Vagina (tissue), 2 donors: ENCODE measurements at regions not wholly inside any gene's neighbourhood (a gene's known extent, or its start where the extent isn't known, plus 50 kb on each side); places are given as distances from the start of the nearest gene placed in this dataset.

Experiments used
- DNase-seq, 2 donors: peaks; one replicate each; pipeline ENCODE4 v3.0.0-alpha.2; 2017; ENCODE audit errors: extremely low spot score in 2 of 2
- H3K27ac ChIP-seq: fragments of 200-600 bp; sonication (generic); one replicate; pipeline ENCODE4 v1.5.1; 2019
- H3K27me3 ChIP-seq: fragments of 200-600 bp; sonication (generic); one replicate; pipeline ENCODE4 v1.5.1; 2019
- H3K36me3 ChIP-seq, 2 donors: fragments of 200-600 bp; sonication (generic); one replicate each; pipeline ENCODE4 v1.5.1; 2017 to 2019
- H3K4me1 ChIP-seq: fragments of 200-600 bp; sonication (generic); one replicate; pipeline ENCODE4 v1.5.1; 2019
- H3K4me3 ChIP-seq, 2 donors: fragments of 200-600 bp; sonication (generic); 1 replicate in 1 of 2; 2 replicates in 1 of 2; pipeline ENCODE4 v1.5.1; 2016 to 2019
- H3K9me3 ChIP-seq: fragments of 200-600 bp; sonication (generic); one replicate; pipeline ENCODE4 v1.5.1; 2019
- POLR2A ChIP-seq, 2 donors: fragments of 450-650 bp; IDR thresholded peaks; one replicate each; pipeline ENCODE4 v1.6.1; 2017; ENCODE audit warnings: antibody characterized with exemption in 2 of 2, mild to moderate bottlenecking in 2 of 2, moderate library complexity in 2 of 2
- POLR2AphosphoS5 ChIP-seq, 2 donors: sonication (generic); formaldehyde crosslinking; IDR thresholded peaks; one replicate each; pipeline ENCODE4 v1.9.0; 2017; ENCODE audit warnings: antibody characterized with exemption in 2 of 2, mild to moderate bottlenecking in 2 of 2, low read depth in 1 of 2; ENCODE audit not compliant: insufficient read depth in 1 of 2
- intact Hi-C: fragments of 100-400 bp; cut with DNase I; formaldehyde crosslinking; loops from one replicate; pipeline ENCODE4 v1.15.1; 2023
- TF ChIP-seq, protein P1 (sequence below), 3 experiments: fragments of 450-650 bp in 2 of 3; fragments of 200-600 bp in 1 of 3; sonication (generic) in 1 of 3; IDR thresholded peaks; one replicate each; pipeline ENCODE4 v1.5.1; 2017 to 2019; ENCODE audit warnings: antibody characterized with exemption in 3 of 3, mild to moderate bottlenecking in 2 of 3, moderate library complexity in 2 of 3

DNA sequence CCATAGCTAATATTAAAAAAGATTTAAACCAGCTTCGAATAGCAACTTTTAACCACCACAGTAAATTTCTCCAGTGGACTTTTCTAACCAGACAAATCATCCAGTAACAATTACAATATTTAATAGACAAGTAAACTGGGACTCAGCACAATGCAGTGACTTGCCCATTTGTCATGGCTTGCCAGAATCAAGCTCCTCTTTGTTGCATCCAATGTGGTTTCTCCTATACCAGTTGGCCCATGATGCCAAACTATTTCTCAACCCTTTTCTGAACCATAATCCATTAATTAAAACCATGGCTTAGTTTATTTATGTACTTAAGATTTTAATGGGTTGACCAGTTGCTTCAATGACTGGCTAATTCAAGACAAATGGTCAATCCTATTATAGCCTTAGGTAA is 64.4 kb downstream of the DIO2 start:
- no peaks in the 10 kb centered on the region for H3K36me3 ChIP-seq
- H3K4me1 ChIP-seq, result peaks cover 5% of the 10 kb centered on the region
- TF ChIP-seq, protein P1, sequence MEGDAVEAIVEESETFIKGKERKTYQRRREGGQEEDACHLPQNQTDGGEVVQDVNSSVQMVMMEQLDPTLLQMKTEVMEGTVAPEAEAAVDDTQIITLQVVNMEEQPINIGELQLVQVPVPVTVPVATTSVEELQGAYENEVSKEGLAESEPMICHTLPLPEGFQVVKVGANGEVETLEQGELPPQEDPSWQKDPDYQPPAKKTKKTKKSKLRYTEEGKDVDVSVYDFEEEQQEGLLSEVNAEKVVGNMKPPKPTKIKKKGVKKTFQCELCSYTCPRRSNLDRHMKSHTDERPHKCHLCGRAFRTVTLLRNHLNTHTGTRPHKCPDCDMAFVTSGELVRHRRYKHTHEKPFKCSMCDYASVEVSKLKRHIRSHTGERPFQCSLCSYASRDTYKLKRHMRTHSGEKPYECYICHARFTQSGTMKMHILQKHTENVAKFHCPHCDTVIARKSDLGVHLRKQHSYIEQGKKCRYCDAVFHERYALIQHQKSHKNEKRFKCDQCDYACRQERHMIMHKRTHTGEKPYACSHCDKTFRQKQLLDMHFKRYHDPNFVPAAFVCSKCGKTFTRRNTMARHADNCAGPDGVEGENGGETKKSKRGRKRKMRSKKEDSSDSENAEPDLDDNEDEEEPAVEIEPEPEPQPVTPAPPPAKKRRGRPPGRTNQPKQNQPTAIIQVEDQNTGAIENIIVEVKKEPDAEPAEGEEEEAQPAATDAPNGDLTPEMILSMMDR (IDR thresholded peaks at IDR 0.05), result no peak
- TF ChIP-seq POLR2A (IDR thresholded peaks at IDR 0.05) (no peak), POLR2AphosphoS5 (IDR thresholded peaks at IDR 0.05; ENCODE audit: insufficient read depth in 1 of 2, low read depth in 1 of 2) (no peak)
- intact Hi-C loops, result no loop called here
- no peak overlapping the region for H3K27ac ChIP-seq
- no peak overlapping the region for H3K4me3 ChIP-seq
- no peaks in the 10 kb centered on the region for H3K9me3 ChIP-seq
- no peak for DNase-seq
- no peaks in the 10 kb centered on the region for H3K27me3 ChIP-seq

DNA sequence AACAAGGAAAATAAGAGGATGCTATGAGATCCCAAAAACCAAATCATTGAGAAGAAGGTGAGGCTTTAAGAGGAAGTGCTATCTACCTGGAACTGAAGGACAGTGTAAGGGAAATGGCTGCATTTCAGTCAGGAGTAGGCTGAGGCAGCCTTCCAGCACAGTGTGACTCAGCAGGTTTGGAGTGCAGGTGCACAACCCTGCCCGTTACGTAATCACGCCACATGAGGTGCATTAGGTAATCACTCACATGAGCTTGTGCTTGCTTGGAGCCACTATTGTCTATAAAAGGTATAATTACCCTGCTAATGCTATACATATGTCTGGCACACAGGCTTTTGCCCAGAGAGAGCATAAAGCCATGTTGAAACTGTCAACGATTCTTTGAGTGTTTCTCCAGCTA is 74.9 kb downstream of the DIO2 start:
- Histone ChIP-seq H3K9me3 (no peaks in the 10 kb centered on the region), H3K4me1 (no peaks in the 10 kb centered on the region), H3K4me3 (no peak overlapping the region), H3K36me3 (no peaks in the 10 kb centered on the region), H3K27ac (no peak overlapping the region), H3K27me3 (no peaks in the 10 kb centered on the region)
- no peak for TF ChIP-seq POLR2AphosphoS5 (IDR thresholded peaks at IDR 0.05; ENCODE audit: insufficient read depth in 1 of 2, low read depth in 1 of 2)
- intact Hi-C loops, result no loop called here
- DNase-seq, result no peak

DNA sequence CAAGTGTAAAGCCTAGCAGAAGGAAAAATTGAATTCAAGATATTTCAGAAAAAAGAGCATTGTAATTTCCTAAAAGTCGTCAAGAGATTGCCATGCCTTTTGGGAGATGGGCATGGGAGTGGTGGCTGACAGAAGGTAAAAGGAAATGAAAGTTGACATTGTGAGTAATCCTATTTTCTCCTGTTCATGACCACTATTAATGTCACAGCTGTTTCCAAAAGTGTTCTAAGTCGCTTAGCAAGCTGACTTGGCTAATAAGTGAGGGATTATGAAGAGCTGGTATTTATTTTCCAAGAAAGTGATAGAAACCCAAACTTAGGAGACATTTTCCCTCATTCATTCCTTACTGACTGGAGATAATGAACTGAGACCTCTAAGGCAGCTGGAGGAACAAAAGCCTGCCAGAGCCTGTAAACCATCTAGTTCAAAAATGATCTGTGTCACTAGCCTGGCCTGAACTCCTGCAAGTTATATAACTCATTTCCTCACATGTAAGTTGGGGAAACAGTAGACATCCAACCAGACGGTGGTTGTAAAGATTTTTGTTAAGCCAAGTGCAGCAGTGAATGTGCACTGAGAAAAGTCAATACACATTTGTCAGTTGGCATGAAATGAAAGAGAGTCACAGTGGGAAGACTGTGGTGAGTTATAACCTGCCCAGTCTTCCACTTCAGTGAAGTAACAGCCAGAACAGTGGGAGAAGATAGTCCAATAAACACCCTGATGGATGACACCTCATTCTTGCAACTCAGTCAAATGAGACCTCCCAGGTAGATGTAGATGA is 75.8 kb downstream of the DIO2 start:
- Histone ChIP-seq H3K27ac (no peak overlapping the region), H3K4me1 (no peaks in the 10 kb centered on the region), H3K9me3 (no peaks in the 10 kb centered on the region), H3K36me3 (no peaks in the 10 kb centered on the region), H3K27me3 (no peaks in the 10 kb centered on the region), H3K4me3 (no peak overlapping the region)
- TF ChIP-seq, protein P1 (IDR thresholded peaks at IDR 0.05), result no peak
- TF ChIP-seq POLR2A (IDR thresholded peaks at IDR 0.05) (no peak), POLR2AphosphoS5 (IDR thresholded peaks at IDR 0.05; ENCODE audit: insufficient read depth in 1 of 2, low read depth in 1 of 2) (no peak)
- DNase-seq, result no peak
- intact Hi-C loops, result no loop called here

DNA sequence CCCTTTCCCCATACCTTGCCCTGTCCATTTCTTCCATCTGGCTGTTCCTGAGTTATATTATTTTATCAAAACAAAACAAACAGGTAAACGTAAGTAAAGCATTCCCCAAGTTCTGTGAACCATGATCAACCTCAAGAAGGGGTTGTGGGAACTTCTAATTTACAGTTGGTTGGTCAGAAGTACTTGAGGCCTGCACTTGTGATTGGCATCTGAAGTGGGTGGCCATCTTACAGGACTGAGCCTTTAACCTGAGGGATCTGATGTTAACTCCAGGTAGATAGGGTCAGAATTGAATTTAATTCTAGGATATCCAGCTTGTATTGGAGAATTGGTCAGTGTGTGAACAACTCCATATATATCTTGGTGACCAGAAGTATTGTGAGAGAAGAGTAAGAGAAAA is 77.0 kb downstream of the DIO2 start:
- Histone ChIP-seq H3K27ac (no peak overlapping the region), H3K4me1 (no peaks in the 10 kb centered on the region), H3K36me3 (no peaks in the 10 kb centered on the region), H3K9me3 (no peaks in the 10 kb centered on the region), H3K4me3 (no peak overlapping the region), H3K27me3 (no peaks in the 10 kb centered on the region)
- no peak for TF ChIP-seq POLR2AphosphoS5 (IDR thresholded peaks at IDR 0.05; ENCODE audit: insufficient read depth in 1 of 2, low read depth in 1 of 2)
- no peak for TF ChIP-seq POLR2A (IDR thresholded peaks at IDR 0.05)
- TF ChIP-seq, protein P1 (IDR thresholded peaks at IDR 0.05), result no peak
- no peak for DNase-seq
- intact Hi-C loops, result no loop called here

DNA sequence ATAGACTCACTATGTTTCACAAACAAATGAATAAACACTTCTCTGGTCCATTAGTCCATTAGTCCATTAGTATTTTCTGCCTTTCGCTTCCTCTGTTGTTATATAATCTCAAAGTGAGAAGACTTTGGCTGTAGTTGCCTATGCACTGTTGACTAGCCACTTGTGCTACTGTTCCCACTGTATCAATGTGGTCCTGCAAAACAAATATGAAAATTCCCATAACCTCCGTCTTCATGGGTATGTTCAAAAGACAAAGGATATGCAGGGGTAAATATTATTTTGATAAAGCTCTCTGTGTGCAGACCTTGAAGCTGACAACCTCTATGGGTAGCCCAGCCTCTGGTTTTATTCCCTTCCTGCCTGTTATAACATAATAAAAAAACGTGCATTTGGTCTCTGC is 77.8 kb downstream of the DIO2 start:
- intact Hi-C loops, result no loop called here

More for the DNA sequence above, 77.8 kb downstream of the DIO2 start:
- H3K27ac ChIP-seq, result no peak overlapping the region
- no peak for DNase-seq
- H3K4me1 ChIP-seq, result no peaks in the 10 kb centered on the region
- H3K9me3 ChIP-seq, result no peaks in the 10 kb centered on the region
- no peaks in the 10 kb centered on the region for H3K27me3 ChIP-seq
- H3K4me3 ChIP-seq, result no peak overlapping the region
- no peaks in the 10 kb centered on the region for H3K36me3 ChIP-seq
- TF ChIP-seq POLR2A (IDR thresholded peaks at IDR 0.05), result no peak
- TF ChIP-seq, protein P1 (IDR thresholded peaks at IDR 0.05), result no peak
- TF ChIP-seq POLR2AphosphoS5 (IDR thresholded peaks at IDR 0.05; ENCODE audit: insufficient read depth in 1 of 2, low read depth in 1 of 2), result no peak
